Endothelial cell of umbilical vein (primary cell): ENCODE measurements at regions not wholly inside any gene's neighbourhood (a gene's known extent, or its start where the extent isn't known, plus 50 kb on each side); places are given as distances from the start of the nearest gene placed in this dataset.

Experiments
- BruUV-seq: library from RNA; stranded (reverse); fragments of 400-500 nt; replicated peaks from 2 replicates; lab custom pipeline; 2021; lab: Mats Ljungman, UMichigan
- CTCF ChIA-PET: fragments of 300-600, 350-600 bp; sonication (Branson Sonifier 250); formaldehyde crosslinking; loops from one replicate; lab custom pipeline; 2021; ENCODE audit warnings: antibody characterized with exemption, inconsistent platforms; lab: Charles Lee
- POLR2A ChIA-PET: fragments of 300-600, 350-600 bp; sonication (Branson Sonifier 250); formaldehyde crosslinking; loops from one replicate; lab custom pipeline; 2021; ENCODE audit warnings: antibody characterized with exemption, inconsistent platforms; lab: Charles Lee
- DNase-seq: peaks from one replicate; pipeline ENCODE4 v3.0.0-alpha.2; 2011; ENCODE audit warnings: low read depth, low spot score
- FAIRE-seq: peaks from 2 replicates; lab custom pipeline; 2011; peaks lifted over from hg19 to GRCh38; lab: Jason Lieb, UNC
- H2AFZ ChIP-seq: 2 replicates; pipeline ENCODE4 v1.6.0; 2012; ENCODE audit warnings: low read depth, low read length, control low read depth, inconsistent platforms
- H3K27ac ChIP-seq: 2 replicates; pipeline ENCODE4 v1.5.1; 2011; ENCODE audit warnings: low read depth, mild to moderate bottlenecking, control low read depth, low read length, moderate library complexity; ENCODE audit not compliant: insufficient read depth
- H3K27me3 ChIP-seq, 2 experiments: 2 replicates each; pipeline versions ENCODE4 v1.6.0 to v1.6.1; 2011; ENCODE audit warnings: low read length in 2 of 2, mixed read lengths in 1 of 2; ENCODE audit not compliant: control insufficient read depth in 2 of 2, insufficient read depth in 2 of 2
- H3K36me3 ChIP-seq, 2 experiments: 2 replicates in 1 of 2; 3 replicates in 1 of 2; pipeline ENCODE4 v1.5.1; 2011; ENCODE audit warnings: low read length in 2 of 2, mild to moderate bottlenecking in 1 of 2, moderate library complexity in 1 of 2; ENCODE audit not compliant: control insufficient read depth in 2 of 2, insufficient read depth in 2 of 2; ENCODE audit errors: extremely low read depth in 1 of 2
- H3K4me1 ChIP-seq: 3 replicates; pipeline ENCODE4 v1.5.1; 2011; ENCODE audit warnings: mild to moderate bottlenecking, low read length; ENCODE audit not compliant: control insufficient read depth, insufficient read depth; ENCODE audit errors: extremely low read depth
- H3K4me2 ChIP-seq: 2 replicates; pipeline ENCODE4 v1.6.1; 2011; ENCODE audit warnings: low read length, control low read depth, mixed read lengths; ENCODE audit not compliant: insufficient read depth
- H3K4me3 ChIP-seq, 3 experiments: fragments of 200-600 bp in 1 of 3; sonication (generic), shearing (Covaris generic) in 1 of 3; replicated peaks in 1 of 3; 2 replicates each; pipeline ENCODE4 v1.5.1; 2011 to 2016; ENCODE audit warnings: control low read depth in 3 of 3, low read length in 3 of 3, mild to moderate bottlenecking in 2 of 3, inconsistent platforms in 1 of 3, low read depth in 1 of 3, moderate library complexity in 1 of 3; ENCODE audit not compliant: insufficient read depth in 1 of 3
- H3K79me2 ChIP-seq: 2 replicates; pipeline ENCODE4 v1.6.0; 2012; ENCODE audit warnings: low read length, inconsistent platforms; ENCODE audit not compliant: control insufficient read depth, insufficient read depth
- H3K9ac ChIP-seq: replicated peaks from 2 replicates; pipeline ENCODE3; 2011; ENCODE audit warnings: low read length, control low read depth; ENCODE audit not compliant: insufficient read depth; ENCODE audit errors: extremely low read depth
- H3K9me1 ChIP-seq: replicated peaks from 3 replicates; pipeline ENCODE4 v1.6.0; 2011; ENCODE audit warnings: mild to moderate bottlenecking, low read length; ENCODE audit not compliant: control insufficient read depth, insufficient read depth; ENCODE audit errors: extremely low read depth
- H3K9me3 ChIP-seq: replicated peaks from 2 replicates; pipeline ENCODE4 v1.5.1; 2012; ENCODE audit warnings: low read length, inconsistent platforms; ENCODE audit not compliant: control insufficient read depth, insufficient read depth
- H4K20me1 ChIP-seq: replicated peaks from 2 replicates; pipeline ENCODE3; 2011; ENCODE audit warnings: mild to moderate bottlenecking, low read length; ENCODE audit not compliant: control insufficient read depth, insufficient read depth; ENCODE audit errors: extremely low read depth
- CTCF ChIP-seq, 2 donors: IDR thresholded peaks; 1 replicate in 1 of 2; 2 replicates in 1 of 2; pipeline ENCODE4 v1.5.1; 2011; ENCODE audit warnings: low read length in 2 of 2, mild to moderate bottlenecking in 2 of 2, moderate library complexity in 2 of 2, control low read depth in 1 of 2, inconsistent platforms in 1 of 2, low read depth in 1 of 2; ENCODE audit not compliant: insufficient read depth in 1 of 2; ENCODE audit errors: extremely low read depth in 1 of 2
- EZH2 ChIP-seq: IDR thresholded peaks from 2 replicates; pipeline ENCODE4 v1.6.1; 2012; ENCODE audit warnings: borderline replicate concordance, low read depth, mild to moderate bottlenecking, moderate library complexity, low read length, inconsistent platforms; ENCODE audit not compliant: severe bottlenecking
- FOS ChIP-seq: IDR thresholded peaks from 2 replicates; pipeline ENCODE4 v1.6.1; 2011; ENCODE audit warnings: mild to moderate bottlenecking, low read length, moderate library complexity, borderline replicate concordance; ENCODE audit not compliant: insufficient read depth
- GATA2 ChIP-seq: IDR thresholded peaks from 2 replicates; pipeline ENCODE4 v1.7.0; 2011; ENCODE audit warnings: low read depth, mild to moderate bottlenecking, moderate library complexity, mixed read lengths, low read length; ENCODE audit not compliant: insufficient read length, insufficient read depth
- JUN ChIP-seq: IDR thresholded peaks from 2 replicates; pipeline ENCODE4 v1.6.1; 2011; ENCODE audit warnings: borderline replicate concordance, low read depth; ENCODE audit not compliant: insufficient read length, insufficient read depth
- MAX ChIP-seq: IDR thresholded peaks from 2 replicates; pipeline ENCODE4 v1.6.1; 2011; ENCODE audit not compliant: insufficient read depth, insufficient read length
- MYC ChIP-seq: IDR thresholded peaks from one replicate; pipeline ENCODE4 v1.6.1; 2011; ENCODE audit warnings: mild to moderate bottlenecking, low read depth, low read length
- POLR2A ChIP-seq: IDR thresholded peaks from 2 replicates; pipeline ENCODE4 v1.6.1; 2012; ENCODE audit warnings: low read depth, mild to moderate bottlenecking, control low read depth, low read length
- POLR2AphosphoS5 ChIP-seq: IDR thresholded peaks from 2 replicates; pipeline ENCODE4 v1.6.1; 2012; ENCODE audit warnings: low read depth, mild to moderate bottlenecking, control low read depth, low read length, moderate library complexity; ENCODE audit not compliant: insufficient read depth
- dilution Hi-C: fragments of 300-500 bp; cut with MboI; formaldehyde crosslinking; loops from one replicate; pipeline ENCODE4 v1.15.0; 2019; ENCODE audit warnings: low sequenced_read_pairs; ENCODE audit not compliant: extremely low pct_ligation_motif_present
- intact Hi-C: fragments of 100-400 bp; cut with micrococcal nuclease; formaldehyde crosslinking; loops from one replicate; pipeline ENCODE4 v1.10.0; 2022

GRCh38 chr18:29540548-29540947 lies 1363.6 kb upstream of the CDH2 start:
- no peak overlapping the region for H3K4me3 ChIP-seq
- H3K4me2 ChIP-seq: no peak overlapping the region
- no peaks in the 10 kb centered on the region for H3K27me3 ChIP-seq
- H3K4me1 ChIP-seq: no peaks in the 10 kb centered on the region
- dilution Hi-C loops (no loop called here), intact Hi-C loops (no loop called here)
- CTCF ChIA-PET: no interaction called here
- H2AFZ ChIP-seq: no peak overlapping the region
- H3K9ac ChIP-seq: no peak overlapping the region
- BruUV-seq: no TSS peak
- no peaks in the 10 kb centered on the region for H3K79me2 ChIP-seq
- no peak for TF ChIP-seq MAX
- TF ChIP-seq JUN: no peak
- no peak for TF ChIP-seq POLR2A
- TF ChIP-seq MYC: no peak
- no peak for TF ChIP-seq POLR2AphosphoS5
- TF ChIP-seq EZH2: no peak
- no peak for TF ChIP-seq CTCF (IDR thresholded peaks at IDR 0.05; ENCODE audit: extremely low read depth in 1 of 2, insufficient read depth in 1 of 2, low read depth in 1 of 2, low read length in 2 of 2)
- no peak for TF ChIP-seq GATA2
- TF ChIP-seq FOS: no peak
- no peaks in the 10 kb centered on the region for H3K9me1 ChIP-seq
- no peaks in the 10 kb centered on the region for H3K9me3 ChIP-seq
- POLR2A ChIA-PET: no interaction called here
- H3K27ac ChIP-seq: no peak overlapping the region
- H3K36me3 ChIP-seq: no peaks in the 10 kb centered on the region
- DNase-seq: no peak
- no peaks in the 10 kb centered on the region for H4K20me1 ChIP-seq
- FAIRE-seq: no peak
